Gastrocnemius medialis (tissue), 4 donors: ENCODE measurements at regions not wholly inside any gene's neighbourhood (a gene's known extent, or its start where the extent isn't known, plus 50 kb on each side); places are given as distances from the start of the nearest gene placed in this dataset.

Source experiments
- ATAC-seq, 2 donors: fragments of 150-250 bp; one replicate each; pipeline ENCODE4 v1.9.1; 2016
- DNase-seq, 2 donors: peaks; one replicate each; pipeline ENCODE4 v3.0.0-alpha.2; 2019
- H3K27ac ChIP-seq, 4 donors: fragments of 200-600 bp; sonication (generic); 1 replicate in 1 of 4; 2 replicates in 3 of 4; pipeline ENCODE4 v1.5.1; 2016 to 2018; ENCODE audit warnings: mild to moderate bottlenecking in 2 of 4, moderate library complexity in 1 of 4
- H3K27me3 ChIP-seq, 3 donors: fragments of 200-600 bp; sonication (generic) in 2 of 3; 1 replicate in 1 of 3; 2 replicates in 2 of 3; pipeline versions ENCODE4 v1.5.1 to v1.6.0; 2016 to 2019; ENCODE audit warnings: mild to moderate bottlenecking in 1 of 3, moderate library complexity in 1 of 3
- H3K36me3 ChIP-seq, 2 donors: fragments of 200-600 bp; sonication (generic) in 1 of 2; one replicate each; pipeline ENCODE4 v1.5.1; 2017 to 2018
- H3K4me1 ChIP-seq, 2 donors: fragments of 200-600 bp; sonication (generic) in 1 of 2; one replicate each; pipeline ENCODE4 v1.5.1; 2016 to 2017; ENCODE audit warnings: mild to moderate bottlenecking in 2 of 2
- H3K4me3 ChIP-seq, 4 donors: fragments of 200-600 bp; sonication (generic) in 3 of 4; 1 replicate in 1 of 4; 2 replicates in 3 of 4; pipeline ENCODE4 v1.5.1; 2016 to 2019; ENCODE audit warnings: mild to moderate bottlenecking in 2 of 4
- H3K9me3 ChIP-seq, 3 donors: fragments of 200-600 bp; sonication (generic) in 2 of 3; 1 replicate in 1 of 3; 2 replicates in 2 of 3; pipeline ENCODE4 v1.5.1; 2016 to 2019
- CTCF ChIP-seq, 5 experiments: fragments of 450-650 bp in 3 of 5; fragments of 200-600 bp in 2 of 5; sonication (generic) in 2 of 5; IDR thresholded peaks in 4 of 5; conservative IDR thresholded peaks in 1 of 5; 1 replicate in 4 of 5; 2 replicates in 1 of 5; pipeline ENCODE4 v1.5.1; 2016 to 2019; ENCODE audit warnings: antibody characterized with exemption in 5 of 5, mild to moderate bottlenecking in 3 of 5, moderate library complexity in 3 of 5
- POLR2A ChIP-seq, 2 donors: fragments of 450-650 bp; IDR thresholded peaks; one replicate each; pipeline ENCODE4 v1.6.1; 2017; ENCODE audit warnings: antibody characterized with exemption in 2 of 2, mild to moderate bottlenecking in 2 of 2, moderate library complexity in 2 of 2
- in situ Hi-C, 4 donors: fragments of 200-750 bp; cut with MboI; loops; one replicate each; pipeline versions ENCODE4 v1.15.0 to v1.8.0; 2017; ENCODE audit warnings: low sequenced_read_pairs in 4 of 4
- intact Hi-C: fragments of 100-400 bp; cut with DNase I; formaldehyde crosslinking; loops from one replicate; pipeline ENCODE4 v1.15.1; 2023; ENCODE audit warnings: low total_unique reads

DNA sequence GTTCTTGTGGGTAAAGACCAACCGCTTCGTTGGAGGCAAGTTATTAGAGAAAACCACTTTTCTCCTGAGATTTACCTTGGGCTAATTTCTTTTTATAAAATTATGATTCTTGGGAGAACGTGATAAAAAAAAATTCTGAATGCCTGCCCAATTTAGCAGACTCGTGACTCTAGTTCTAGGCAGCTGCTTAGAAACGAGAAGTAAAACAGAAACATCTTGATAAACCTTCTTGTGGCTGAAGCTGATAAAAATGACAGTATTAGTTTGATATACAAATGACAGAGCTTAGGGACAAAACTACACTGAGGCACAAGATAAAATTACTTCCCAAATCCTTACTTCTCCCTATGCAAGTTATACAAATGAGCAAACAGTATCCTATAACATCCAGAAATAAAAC lies 458.9 kb upstream of the TEX13C start:
- Histone ChIP-seq H3K9me3 (no peaks in the 10 kb centered on the region), H3K36me3 (no peaks in the 10 kb centered on the region), H3K4me3 (no peak overlapping the region), H3K4me1 (no peaks in the 10 kb centered on the region), H3K27ac (no peak overlapping the region), H3K27me3 (peaks cover 0 to 2% (median 0%) of the 10 kb centered on the region in 3 donors)
- no peak for ATAC-seq
- TF ChIP-seq CTCF (IDR thresholded peaks at IDR 0.05 in 4 of 5, conservative IDR thresholded peaks at IDR 0.05 in 1 of 5) (no peak), POLR2A (IDR thresholded peaks at IDR 0.05) (no peak)
- DNase-seq, result no peak
- intact Hi-C loops (no loop called here), in situ Hi-C loops (no loop called here)

DNA sequence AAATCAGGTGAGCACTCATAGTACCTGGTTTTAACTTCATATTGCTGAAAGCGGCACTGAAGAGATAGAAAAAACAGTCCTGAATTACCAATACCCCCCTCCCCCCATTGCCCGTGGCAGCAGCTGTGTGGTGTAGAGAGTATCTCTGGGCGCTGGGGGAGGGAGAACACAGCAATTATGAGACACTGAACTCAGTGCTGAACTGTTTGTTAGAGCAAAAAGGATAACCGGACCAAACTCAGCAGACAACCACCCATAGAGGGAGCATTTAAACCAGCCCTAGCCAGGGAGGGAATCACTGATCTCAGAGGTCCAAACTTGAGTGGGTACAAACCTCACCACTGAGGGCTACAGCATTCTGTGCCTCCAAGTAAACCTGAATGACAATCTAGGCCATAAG lies 457.4 kb upstream of the TEX13C start:
- H3K4me3 ChIP-seq, result no peak overlapping the region
- ATAC-seq (no peak), DNase-seq (no peak)
- H3K9me3 ChIP-seq, result no peaks in the 10 kb centered on the region
- H3K36me3 ChIP-seq, result no peaks in the 10 kb centered on the region
- peaks cover 0 to 2% (median 0%) of the 10 kb centered on the region in 3 donors for H3K27me3 ChIP-seq
- no peak for TF ChIP-seq CTCF (IDR thresholded peaks at IDR 0.05 in 4 of 5, conservative IDR thresholded peaks at IDR 0.05 in 1 of 5)
- TF ChIP-seq POLR2A (IDR thresholded peaks at IDR 0.05), result no peak
- intact Hi-C loops (no loop called here), in situ Hi-C loops (no loop called here)
- no peak overlapping the region for H3K27ac ChIP-seq
- no peaks in the 10 kb centered on the region for H3K4me1 ChIP-seq

DNA sequence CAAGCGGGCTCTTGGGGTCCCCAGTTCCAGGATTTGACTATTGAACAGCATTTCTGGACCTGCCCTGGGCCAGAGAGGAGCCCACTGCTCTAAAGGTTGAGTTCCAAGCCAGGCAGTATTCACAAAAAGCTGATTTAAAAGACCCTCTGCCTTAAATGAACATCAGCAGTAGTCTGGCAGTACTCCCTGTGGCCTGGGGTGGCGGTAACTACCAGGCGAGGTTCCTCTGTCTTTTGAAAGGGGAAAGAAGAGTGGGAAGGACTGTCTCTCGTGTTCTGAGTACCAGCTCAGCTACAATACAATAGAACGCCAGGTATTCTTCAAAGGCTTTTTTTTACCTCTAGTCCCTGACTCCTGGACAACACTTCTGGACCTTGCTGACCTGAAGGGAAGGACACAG lies 456.4 kb upstream of the TEX13C start:
- DNase-seq (no peak), ATAC-seq (no peak)
- Histone ChIP-seq H3K9me3 (peaks cover 0 to 6% (median 0%) of the 10 kb centered on the region in 3 donors), H3K4me1 (no peaks in the 10 kb centered on the region), H3K27ac (no peak overlapping the region), H3K36me3 (no peaks in the 10 kb centered on the region), H3K27me3 (peaks cover 0 to 2% (median 0%) of the 10 kb centered on the region in 3 donors), H3K4me3 (no peak overlapping the region)
- TF ChIP-seq POLR2A (IDR thresholded peaks at IDR 0.05) (no peak), CTCF (IDR thresholded peaks at IDR 0.05 in 4 of 5, conservative IDR thresholded peaks at IDR 0.05 in 1 of 5) (no peak)
- in situ Hi-C loops (no loop called here), intact Hi-C loops (no loop called here)

DNA sequence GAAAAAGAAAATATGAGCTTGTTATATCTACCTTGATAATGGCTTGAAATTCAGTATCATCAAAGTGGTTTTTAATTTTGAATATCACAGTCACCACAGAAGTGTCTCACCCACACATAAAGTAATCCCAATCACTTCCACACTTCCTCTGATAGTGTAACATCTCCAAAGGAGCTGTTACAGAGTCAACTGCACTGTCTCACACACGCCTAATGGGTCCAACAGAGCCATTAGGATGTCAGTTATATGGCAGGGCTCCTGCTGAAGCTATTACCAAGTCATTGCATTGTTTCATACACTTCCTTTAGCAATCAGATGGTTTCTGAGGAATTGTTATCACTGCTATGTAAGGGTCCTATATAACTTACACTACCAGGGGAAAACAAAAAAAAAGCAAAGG lies 432.1 kb upstream of the TEX13C start:
- in situ Hi-C loops, result no loop called here
- H3K4me3 ChIP-seq, result no peak overlapping the region

More for the DNA sequence above, 432.1 kb upstream of the TEX13C start:
- H3K27me3 ChIP-seq, result no peaks in the 10 kb centered on the region
- H3K4me1 ChIP-seq, result no peaks in the 10 kb centered on the region
- ATAC-seq (no peak), DNase-seq (no peak)
- intact Hi-C loops, result no loop called here
- H3K36me3 ChIP-seq, result no peaks in the 10 kb centered on the region
- H3K9me3 ChIP-seq, result no peaks in the 10 kb centered on the region
- TF ChIP-seq POLR2A (IDR thresholded peaks at IDR 0.05), result no peak
- no peak for TF ChIP-seq CTCF (IDR thresholded peaks at IDR 0.05 in 4 of 5, conservative IDR thresholded peaks at IDR 0.05 in 1 of 5)
- H3K27ac ChIP-seq, result no peak overlapping the region
